Effector memory CD4-positive, alpha-beta T cell (primary cell): ENCODE measurements at regions not wholly inside any gene's neighbourhood (a gene's known extent, or its start where the extent isn't known, plus 50 kb on each side); places are given as distances from the start of the nearest gene placed in this dataset.

Experiments
- DNase-seq, 3 donors: peaks; one replicate each; pipeline ENCODE4 v3.0.0-alpha.2; 2020
- H3K27ac ChIP-seq: 2 replicates; pipeline ENCODE4 v1.7.0; 2013; ENCODE audit warnings: mild to moderate bottlenecking, low read length, moderate library complexity; ENCODE audit not compliant: insufficient read depth, poor library complexity, severe bottlenecking
- H3K27me3 ChIP-seq: replicated peaks from 2 replicates; pipeline ENCODE4 v1.7.0; 2013; ENCODE audit warnings: mild to moderate bottlenecking, low read length; ENCODE audit not compliant: insufficient read depth, control insufficient read depth, poor library complexity, severe bottlenecking
- H3K36me3 ChIP-seq: 2 replicates; pipeline ENCODE4 v1.7.0; 2013; ENCODE audit warnings: mild to moderate bottlenecking, low read length, moderate library complexity; ENCODE audit not compliant: control insufficient read depth, insufficient read depth
- H3K4me1 ChIP-seq: 2 replicates; pipeline ENCODE4 v1.7.0; 2013; ENCODE audit warnings: low read length, mild to moderate bottlenecking; ENCODE audit not compliant: control insufficient read depth, insufficient read depth, poor library complexity, severe bottlenecking
- H3K4me3 ChIP-seq: 2 replicates; pipeline ENCODE4 v1.7.0; 2013; ENCODE audit warnings: low read length, low read depth, mild to moderate bottlenecking; ENCODE audit not compliant: insufficient read depth, poor library complexity, severe bottlenecking
- H3K9me3 ChIP-seq: 2 replicates; pipeline ENCODE4 v1.7.0; 2013; ENCODE audit warnings: mild to moderate bottlenecking, low read length, moderate library complexity; ENCODE audit not compliant: control insufficient read depth

DNA sequence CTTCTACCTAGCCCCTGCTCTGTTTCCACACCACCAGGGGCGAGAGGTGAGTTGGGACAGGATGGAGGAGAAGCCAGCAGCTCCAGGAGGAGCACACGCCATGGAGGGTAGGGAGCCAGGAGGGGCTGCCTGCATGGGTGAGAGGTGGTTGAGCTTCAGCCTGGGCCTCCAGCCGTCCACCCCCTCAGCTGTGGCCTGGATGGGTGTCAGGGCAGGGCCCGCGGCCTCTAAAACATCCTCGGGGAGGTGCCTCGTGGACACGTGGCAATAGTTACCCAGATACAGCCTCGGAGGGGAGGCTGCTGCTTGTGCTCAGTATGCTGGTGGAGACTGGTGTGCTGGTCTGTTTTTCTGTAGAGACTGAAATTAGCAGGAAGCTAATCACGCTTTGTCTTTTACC, 104.7 kb upstream of the GSE1 start:
- H3K27ac ChIP-seq, result no peak overlapping the region
- no peaks in the 10 kb centered on the region for H3K36me3 ChIP-seq
- no peaks in the 10 kb centered on the region for H3K27me3 ChIP-seq
- H3K4me1 ChIP-seq, result no peaks in the 10 kb centered on the region
- no peaks in the 10 kb centered on the region for H3K9me3 ChIP-seq
- DNase-seq, result no peak
- no peak overlapping the region for H3K4me3 ChIP-seq

DNA sequence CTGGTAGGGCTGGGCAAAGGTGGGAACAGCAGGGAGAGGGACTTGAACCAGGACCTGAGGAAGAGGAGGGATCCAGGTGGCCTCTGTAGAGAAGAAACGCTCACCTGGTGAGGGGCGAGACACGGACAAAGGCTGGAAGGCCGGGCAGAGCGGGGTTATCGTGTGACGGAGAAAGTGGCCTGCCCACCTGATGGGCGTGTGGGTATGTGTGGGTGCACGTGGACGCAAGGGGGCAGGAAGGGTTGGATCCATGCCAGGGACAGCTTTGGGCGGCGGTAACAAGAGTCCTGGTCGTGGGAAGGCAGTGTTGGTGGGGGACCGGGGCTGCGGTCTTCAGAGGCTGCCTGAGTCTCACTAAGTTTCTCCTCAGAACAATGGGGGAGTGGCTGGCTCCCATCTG, 104.1 kb upstream of the GSE1 start:
- no peak overlapping the region for H3K4me3 ChIP-seq
- H3K9me3 ChIP-seq, result no peaks in the 10 kb centered on the region
- H3K27me3 ChIP-seq, result no peaks in the 10 kb centered on the region
- H3K36me3 ChIP-seq, result no peaks in the 10 kb centered on the region
- no peaks in the 10 kb centered on the region for H3K4me1 ChIP-seq
- DNase-seq, result no peak
- no peak overlapping the region for H3K27ac ChIP-seq

GRCh38 chr16:85510041-85510659, 103.0 kb upstream of the GSE1 start:
- no peak overlapping the region for H3K27ac ChIP-seq
- no peaks in the 10 kb centered on the region for H3K4me1 ChIP-seq
- DNase-seq, result no peak
- no peaks in the 10 kb centered on the region for H3K9me3 ChIP-seq
- no peaks in the 10 kb centered on the region for H3K36me3 ChIP-seq
- H3K4me3 ChIP-seq, result no peak overlapping the region
- H3K27me3 ChIP-seq, result no peaks in the 10 kb centered on the region

DNA sequence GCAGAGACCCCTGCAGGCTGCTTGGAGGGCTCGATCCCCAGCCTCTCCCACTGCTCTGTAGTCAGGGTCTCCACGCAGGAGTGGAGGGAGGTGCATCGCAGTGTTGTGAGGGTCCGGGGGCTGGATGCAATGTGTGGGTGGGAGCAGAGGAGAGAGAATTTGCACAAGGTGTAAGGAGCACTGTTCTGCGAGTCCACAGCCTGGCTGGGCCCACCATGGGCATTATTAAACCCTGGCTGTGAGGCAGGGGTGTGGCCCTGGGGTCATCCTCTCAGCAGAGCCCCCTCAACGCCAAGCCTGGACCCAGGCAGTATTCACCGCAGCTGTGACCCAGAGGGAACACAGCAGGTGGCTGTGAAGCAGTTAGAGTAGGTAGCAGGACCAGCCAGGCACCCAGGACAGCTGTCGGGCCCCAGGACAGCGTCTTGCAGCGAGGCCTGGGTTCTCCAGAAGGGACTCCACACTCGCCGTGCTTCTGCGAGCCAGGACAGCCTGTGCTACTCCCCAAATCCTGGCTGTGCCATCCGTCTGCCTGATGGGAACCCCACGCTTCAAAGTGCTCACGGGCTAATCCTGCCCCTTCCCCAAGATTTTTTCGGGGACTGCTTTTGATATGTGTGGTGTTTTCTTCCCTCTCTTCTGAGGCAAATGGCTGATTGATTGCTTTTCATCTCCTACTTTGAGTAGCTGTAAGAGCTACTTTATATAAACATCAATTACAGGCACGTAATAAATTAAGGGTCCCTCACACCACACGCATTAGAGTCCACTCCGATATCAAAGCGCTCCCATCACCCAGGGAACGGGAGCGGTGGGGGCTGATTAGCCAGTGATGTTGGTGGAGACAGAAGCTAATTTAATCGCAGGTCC, 100.9 kb upstream of the GSE1 start:
- H3K9me3 ChIP-seq, result no peaks in the 10 kb centered on the region
- no peak overlapping the region for H3K4me3 ChIP-seq
- no peaks in the 10 kb centered on the region for H3K4me1 ChIP-seq
- H3K27me3 ChIP-seq, result no peaks in the 10 kb centered on the region
- no peak overlapping the region for H3K27ac ChIP-seq
- H3K36me3 ChIP-seq, result no peaks in the 10 kb centered on the region
- DNase-seq, result no peak

DNA sequence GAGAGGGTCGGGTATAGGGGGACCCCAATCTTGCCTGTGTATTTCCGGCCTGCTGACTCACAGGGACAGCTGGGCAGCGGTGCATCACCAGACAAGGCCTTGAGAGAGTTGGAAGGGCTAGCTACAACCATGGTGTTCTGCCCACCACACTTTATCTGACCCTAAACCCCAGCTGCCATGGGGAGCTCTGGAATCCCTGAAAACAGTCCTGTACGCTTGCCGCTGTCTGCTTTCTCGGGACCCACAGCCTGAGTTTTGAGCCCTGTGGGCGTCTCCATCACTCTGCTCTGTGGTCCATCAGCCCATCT, 100.4 kb upstream of the GSE1 start:
- H3K27me3 ChIP-seq, result no peaks in the 10 kb centered on the region
- DNase-seq, result no peak
- no peaks in the 10 kb centered on the region for H3K36me3 ChIP-seq
- no peaks in the 10 kb centered on the region for H3K9me3 ChIP-seq
- H3K4me1 ChIP-seq, result no peaks in the 10 kb centered on the region
- H3K4me3 ChIP-seq, result no peak overlapping the region
- H3K27ac ChIP-seq, result no peak overlapping the region

DNA sequence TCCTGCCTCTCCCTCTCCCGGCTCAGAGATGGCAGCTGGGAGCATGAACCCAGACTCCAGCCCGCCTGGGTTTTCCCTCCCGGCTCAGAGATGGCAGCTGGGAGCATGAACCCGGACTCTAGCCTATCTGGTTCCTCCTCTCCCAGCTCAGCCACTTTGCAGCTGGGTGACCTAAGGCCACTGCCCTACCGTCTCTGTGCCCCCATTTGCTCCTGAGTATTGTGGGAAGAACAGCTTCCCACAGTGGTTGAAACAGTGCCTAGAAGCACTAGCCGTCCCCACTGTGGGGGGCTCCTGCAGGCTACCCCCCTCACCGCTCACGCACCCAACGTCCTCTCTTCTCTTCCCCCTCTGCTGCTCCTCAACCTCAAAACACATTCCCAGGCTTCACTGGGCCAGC, 99.9 kb upstream of the GSE1 start:
- Histone ChIP-seq H3K4me3 (no peak overlapping the region), H3K9me3 (no peaks in the 10 kb centered on the region), H3K4me1 (no peaks in the 10 kb centered on the region), H3K27ac (no peak overlapping the region), H3K27me3 (no peaks in the 10 kb centered on the region), H3K36me3 (no peaks in the 10 kb centered on the region)
- DNase-seq, result no peak

DNA sequence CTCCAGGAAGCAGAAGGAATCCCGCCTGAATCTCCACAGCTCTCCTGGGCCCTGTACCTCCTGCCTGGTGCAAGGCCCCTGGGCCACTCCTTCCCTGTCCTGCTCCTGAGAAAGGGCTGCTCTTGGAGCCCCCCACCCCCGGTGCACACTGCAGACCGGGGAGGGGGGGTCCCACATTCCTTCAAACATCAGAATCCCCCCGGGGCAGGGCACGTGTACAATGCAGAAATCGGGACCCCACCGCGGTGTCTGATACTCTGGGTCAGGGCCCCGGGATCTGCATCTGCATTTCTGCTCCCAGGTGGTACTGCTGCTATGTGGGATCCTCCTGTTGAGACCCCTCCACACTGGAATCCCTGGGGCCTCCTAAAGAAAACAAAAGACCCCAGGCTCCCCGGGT, 99.5 kb upstream of the GSE1 start:
- H3K4me1 ChIP-seq, result no peaks in the 10 kb centered on the region
- H3K36me3 ChIP-seq, result no peaks in the 10 kb centered on the region
- H3K27me3 ChIP-seq, result no peaks in the 10 kb centered on the region
- no peak overlapping the region for H3K27ac ChIP-seq
- DNase-seq, result no peak
- H3K4me3 ChIP-seq, result no peak overlapping the region
- H3K9me3 ChIP-seq, result no peaks in the 10 kb centered on the region

- no peak for DNase-seq
- Histone ChIP-seq H3K27ac (no peak overlapping the region), H3K27me3 (no peaks in the 10 kb centered on the region), H3K36me3 (no peaks in the 10 kb centered on the region), H3K9me3 (no peaks in the 10 kb centered on the region), H3K4me3 (no peak overlapping the region), H3K4me1 (no peaks in the 10 kb centered on the region)
These were observed 98.9 kb upstream of the GSE1 start for GRCh38 chr16:85514295-85514597.

DNA sequence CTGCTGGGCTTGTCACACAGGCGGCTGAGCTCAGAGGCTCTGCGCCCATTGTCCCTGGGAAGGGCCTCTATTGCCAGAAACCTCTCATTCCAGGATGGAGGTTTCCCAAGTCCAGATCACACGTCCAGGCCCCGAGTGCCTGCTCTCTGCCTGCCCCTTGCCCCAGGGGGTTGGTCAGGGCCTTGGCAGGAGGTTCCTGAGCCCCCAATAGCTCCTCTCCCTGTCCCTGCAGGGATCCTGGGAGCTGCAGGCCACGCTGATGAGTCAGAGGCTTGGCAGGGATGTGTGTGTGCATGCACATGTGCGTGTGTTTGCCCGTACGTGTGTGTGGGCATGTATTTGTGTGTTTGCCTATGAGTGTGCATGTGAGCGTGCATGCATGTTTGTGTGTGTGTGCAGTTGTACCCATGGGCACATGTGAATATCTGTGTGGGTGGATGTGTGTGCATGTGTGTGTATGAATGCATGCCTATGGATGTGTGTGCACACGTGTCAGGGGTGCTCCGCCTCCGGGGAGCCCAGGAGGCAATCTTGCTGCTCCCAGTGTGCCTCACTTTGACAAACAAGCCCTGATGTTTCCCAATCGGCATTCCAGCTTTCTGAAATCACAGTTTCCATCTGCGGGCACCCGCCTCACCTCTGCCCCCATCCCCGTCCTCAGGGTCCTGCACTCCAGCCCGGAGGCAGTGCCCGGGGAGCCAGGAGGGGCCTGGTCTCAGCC, 98.4 kb upstream of the GSE1 start:
- no peak overlapping the region for H3K4me3 ChIP-seq
- DNase-seq, result no peak
- no peaks in the 10 kb centered on the region for H3K36me3 ChIP-seq

GRCh38 chr16:85515319-85515745, 97.8 kb upstream of the GSE1 start:
- Histone ChIP-seq H3K27me3 (no peaks in the 10 kb centered on the region), H3K4me3 (no peak overlapping the region), H3K4me1 (no peaks in the 10 kb centered on the region), H3K36me3 (no peaks in the 10 kb centered on the region), H3K27ac (no peak overlapping the region), H3K9me3 (no peaks in the 10 kb centered on the region)
- no peak for DNase-seq

More for the DNA sequence above, 98.4 kb upstream of the GSE1 start:
- Histone ChIP-seq H3K27ac (no peak overlapping the region), H3K9me3 (no peaks in the 10 kb centered on the region), H3K27me3 (no peaks in the 10 kb centered on the region), H3K4me1 (no peaks in the 10 kb centered on the region)
